HL-60 (cell line): ENCODE measurements at regions not wholly inside any gene's neighbourhood (a gene's known extent, or its start where the extent isn't known, plus 50 kb on each side); places are given as distances from the start of the nearest gene placed in this dataset.

Experiments
- GABPA ChIP-seq: IDR thresholded peaks from 2 replicates; pipeline ENCODE4 v1.6.1; 2012; ENCODE audit warnings: low read depth
- POLR2AphosphoS5 ChIP-seq: IDR thresholded peaks from 2 replicates; pipeline ENCODE4 v1.6.1; 2012; ENCODE audit warnings: low read depth
- TF ChIP-seq, protein P1 (sequence below): IDR thresholded peaks from one replicate; pipeline ENCODE4 v1.5.1; 2011; ENCODE audit warnings: low read length, control low read depth, inconsistent platforms; ENCODE audit not compliant: insufficient read depth
- TF ChIP-seq, protein P2 (sequence below): IDR thresholded peaks from 2 replicates; pipeline ENCODE4 v1.6.1; 2012; ENCODE audit warnings: low read depth; ENCODE audit not compliant: insufficient replicate concordance

DNA sequence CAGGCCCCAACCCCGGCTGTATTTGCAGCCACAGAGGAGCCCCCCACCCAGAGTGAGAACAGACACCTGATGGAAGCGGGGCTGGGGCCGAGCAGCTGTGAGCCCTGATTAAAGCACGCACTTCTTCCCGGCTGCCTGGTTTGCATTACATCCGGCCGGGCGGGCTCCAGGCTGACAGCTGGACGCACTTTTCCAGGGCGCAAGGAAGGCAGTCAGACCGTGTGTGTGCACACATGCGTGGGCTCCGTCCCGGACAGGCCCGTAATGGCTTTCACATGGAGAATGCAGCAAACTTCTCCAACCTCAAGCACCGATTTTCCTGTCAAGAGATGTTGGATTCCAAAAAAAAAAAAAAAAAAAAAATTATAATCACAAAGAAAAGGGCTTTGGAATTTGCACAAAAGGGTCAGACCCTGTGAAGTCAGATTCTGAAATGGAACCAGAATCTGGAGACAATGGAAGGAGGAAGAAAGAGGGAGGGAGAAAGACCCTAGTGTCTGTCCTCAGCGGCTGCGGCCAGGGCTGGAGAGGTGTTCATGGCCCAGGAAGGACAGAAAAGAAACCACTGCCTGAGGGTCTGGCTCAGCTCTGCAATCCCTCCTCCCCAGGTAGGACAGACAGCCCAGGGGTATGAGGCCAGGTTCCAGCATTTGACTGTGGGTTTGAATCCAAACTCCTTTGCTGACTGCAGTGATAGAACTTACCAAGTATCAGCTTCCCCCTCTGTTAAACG, 365.5 kb downstream of the MN1 start:
- TF ChIP-seq, protein P1, sequence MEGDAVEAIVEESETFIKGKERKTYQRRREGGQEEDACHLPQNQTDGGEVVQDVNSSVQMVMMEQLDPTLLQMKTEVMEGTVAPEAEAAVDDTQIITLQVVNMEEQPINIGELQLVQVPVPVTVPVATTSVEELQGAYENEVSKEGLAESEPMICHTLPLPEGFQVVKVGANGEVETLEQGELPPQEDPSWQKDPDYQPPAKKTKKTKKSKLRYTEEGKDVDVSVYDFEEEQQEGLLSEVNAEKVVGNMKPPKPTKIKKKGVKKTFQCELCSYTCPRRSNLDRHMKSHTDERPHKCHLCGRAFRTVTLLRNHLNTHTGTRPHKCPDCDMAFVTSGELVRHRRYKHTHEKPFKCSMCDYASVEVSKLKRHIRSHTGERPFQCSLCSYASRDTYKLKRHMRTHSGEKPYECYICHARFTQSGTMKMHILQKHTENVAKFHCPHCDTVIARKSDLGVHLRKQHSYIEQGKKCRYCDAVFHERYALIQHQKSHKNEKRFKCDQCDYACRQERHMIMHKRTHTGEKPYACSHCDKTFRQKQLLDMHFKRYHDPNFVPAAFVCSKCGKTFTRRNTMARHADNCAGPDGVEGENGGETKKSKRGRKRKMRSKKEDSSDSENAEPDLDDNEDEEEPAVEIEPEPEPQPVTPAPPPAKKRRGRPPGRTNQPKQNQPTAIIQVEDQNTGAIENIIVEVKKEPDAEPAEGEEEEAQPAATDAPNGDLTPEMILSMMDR: no peak
- TF ChIP-seq, protein P2, sequence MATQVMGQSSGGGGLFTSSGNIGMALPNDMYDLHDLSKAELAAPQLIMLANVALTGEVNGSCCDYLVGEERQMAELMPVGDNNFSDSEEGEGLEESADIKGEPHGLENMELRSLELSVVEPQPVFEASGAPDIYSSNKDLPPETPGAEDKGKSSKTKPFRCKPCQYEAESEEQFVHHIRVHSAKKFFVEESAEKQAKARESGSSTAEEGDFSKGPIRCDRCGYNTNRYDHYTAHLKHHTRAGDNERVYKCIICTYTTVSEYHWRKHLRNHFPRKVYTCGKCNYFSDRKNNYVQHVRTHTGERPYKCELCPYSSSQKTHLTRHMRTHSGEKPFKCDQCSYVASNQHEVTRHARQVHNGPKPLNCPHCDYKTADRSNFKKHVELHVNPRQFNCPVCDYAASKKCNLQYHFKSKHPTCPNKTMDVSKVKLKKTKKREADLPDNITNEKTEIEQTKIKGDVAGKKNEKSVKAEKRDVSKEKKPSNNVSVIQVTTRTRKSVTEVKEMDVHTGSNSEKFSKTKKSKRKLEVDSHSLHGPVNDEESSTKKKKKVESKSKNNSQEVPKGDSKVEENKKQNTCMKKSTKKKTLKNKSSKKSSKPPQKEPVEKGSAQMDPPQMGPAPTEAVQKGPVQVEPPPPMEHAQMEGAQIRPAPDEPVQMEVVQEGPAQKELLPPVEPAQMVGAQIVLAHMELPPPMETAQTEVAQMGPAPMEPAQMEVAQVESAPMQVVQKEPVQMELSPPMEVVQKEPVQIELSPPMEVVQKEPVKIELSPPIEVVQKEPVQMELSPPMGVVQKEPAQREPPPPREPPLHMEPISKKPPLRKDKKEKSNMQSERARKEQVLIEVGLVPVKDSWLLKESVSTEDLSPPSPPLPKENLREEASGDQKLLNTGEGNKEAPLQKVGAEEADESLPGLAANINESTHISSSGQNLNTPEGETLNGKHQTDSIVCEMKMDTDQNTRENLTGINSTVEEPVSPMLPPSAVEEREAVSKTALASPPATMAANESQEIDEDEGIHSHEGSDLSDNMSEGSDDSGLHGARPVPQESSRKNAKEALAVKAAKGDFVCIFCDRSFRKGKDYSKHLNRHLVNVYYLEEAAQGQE: no peak
- TF ChIP-seq POLR2AphosphoS5 (no peak), GABPA (no peak)
